ENCODE measurements at regions not wholly inside any gene's neighbourhood (a gene's known extent, or its start where the extent isn't known, plus 50 kb on each side); places are given as distances from the start of the nearest gene placed in this dataset.

GRCh38 chr5:8628521-8628920 lies 759.6 kb downstream of the MTRR start:
- TF ChIP-seq, protein P1, sequence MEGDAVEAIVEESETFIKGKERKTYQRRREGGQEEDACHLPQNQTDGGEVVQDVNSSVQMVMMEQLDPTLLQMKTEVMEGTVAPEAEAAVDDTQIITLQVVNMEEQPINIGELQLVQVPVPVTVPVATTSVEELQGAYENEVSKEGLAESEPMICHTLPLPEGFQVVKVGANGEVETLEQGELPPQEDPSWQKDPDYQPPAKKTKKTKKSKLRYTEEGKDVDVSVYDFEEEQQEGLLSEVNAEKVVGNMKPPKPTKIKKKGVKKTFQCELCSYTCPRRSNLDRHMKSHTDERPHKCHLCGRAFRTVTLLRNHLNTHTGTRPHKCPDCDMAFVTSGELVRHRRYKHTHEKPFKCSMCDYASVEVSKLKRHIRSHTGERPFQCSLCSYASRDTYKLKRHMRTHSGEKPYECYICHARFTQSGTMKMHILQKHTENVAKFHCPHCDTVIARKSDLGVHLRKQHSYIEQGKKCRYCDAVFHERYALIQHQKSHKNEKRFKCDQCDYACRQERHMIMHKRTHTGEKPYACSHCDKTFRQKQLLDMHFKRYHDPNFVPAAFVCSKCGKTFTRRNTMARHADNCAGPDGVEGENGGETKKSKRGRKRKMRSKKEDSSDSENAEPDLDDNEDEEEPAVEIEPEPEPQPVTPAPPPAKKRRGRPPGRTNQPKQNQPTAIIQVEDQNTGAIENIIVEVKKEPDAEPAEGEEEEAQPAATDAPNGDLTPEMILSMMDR (IDR thresholded peaks at IDR 0.05; ENCODE audit: low read length): no peak
- TF ChIP-seq EZH2 (IDR thresholded peaks at IDR 0.05; ENCODE audit: borderline replicate concordance, low read length): no peak

All from OCI-LY1 (cell line).